ENCODE measurements at regions not wholly inside any gene's neighbourhood (a gene's known extent, or its start where the extent isn't known, plus 50 kb on each side); places are given as distances from the start of the nearest gene placed in this dataset.

GRCh38 chr15:70512772-70513362, 250.5 kb downstream of the UACA start (continued):
- TF ChIP-seq CHD7 (IDR thresholded peaks at IDR 0.05; ENCODE audit: insufficient replicate concordance, low read length) (no peak), MAX (IDR thresholded peaks at IDR 0.05) (peak; percentile 19; the same call in 1 of the 2 replicates), USF2 (IDR thresholded peaks at IDR 0.05; ENCODE audit: low read length) (no peak), POLR2AphosphoS5 (IDR thresholded peaks at IDR 0.05; ENCODE audit: low read depth, low read length) (no peak), KDM1A (IDR thresholded peaks at IDR 0.05; ENCODE audit: borderline replicate concordance, low read length) (no peak), CBX8 (IDR thresholded peaks at IDR 0.05; ENCODE audit: borderline replicate concordance, low read depth, low read length) (no peak), NANOG (IDR thresholded peaks at IDR 0.05; ENCODE audit: insufficient read depth, low read depth, low read length, poor library complexity, severe bottlenecking) (no peak), SP4 (IDR thresholded peaks at IDR 0.05; ENCODE audit: low read length) (no peak), CEBPB (IDR thresholded peaks at IDR 0.05; ENCODE audit: low read depth, low read length) (no peak), SIX5 (IDR thresholded peaks at IDR 0.05; ENCODE audit: low read depth, low read length) (no peak), EGR1 (IDR thresholded peaks at IDR 0.05; ENCODE audit: borderline replicate concordance, low read depth, low read length) (no peak)

All from H1 (cell line).